Stimulated activated CD8-positive, alpha-beta memory T cell treated with anti-CD3 and anti-CD28 coated beads, Interleukin-12 subunit alpha, Interleukin-12 subunit beta, amount 100 ng/mL, for 24 hours (primary cell): ENCODE measurements at regions not wholly inside any gene's neighbourhood (a gene's known extent, or its start where the extent isn't known, plus 50 kb on each side); places are given as distances from the start of the nearest gene placed in this dataset.

Experiments
- DNase-seq: peaks from one replicate; pipeline ENCODE4 v3.0.0-alpha.2; 2020; ENCODE audit errors: extremely low read depth

DNA sequence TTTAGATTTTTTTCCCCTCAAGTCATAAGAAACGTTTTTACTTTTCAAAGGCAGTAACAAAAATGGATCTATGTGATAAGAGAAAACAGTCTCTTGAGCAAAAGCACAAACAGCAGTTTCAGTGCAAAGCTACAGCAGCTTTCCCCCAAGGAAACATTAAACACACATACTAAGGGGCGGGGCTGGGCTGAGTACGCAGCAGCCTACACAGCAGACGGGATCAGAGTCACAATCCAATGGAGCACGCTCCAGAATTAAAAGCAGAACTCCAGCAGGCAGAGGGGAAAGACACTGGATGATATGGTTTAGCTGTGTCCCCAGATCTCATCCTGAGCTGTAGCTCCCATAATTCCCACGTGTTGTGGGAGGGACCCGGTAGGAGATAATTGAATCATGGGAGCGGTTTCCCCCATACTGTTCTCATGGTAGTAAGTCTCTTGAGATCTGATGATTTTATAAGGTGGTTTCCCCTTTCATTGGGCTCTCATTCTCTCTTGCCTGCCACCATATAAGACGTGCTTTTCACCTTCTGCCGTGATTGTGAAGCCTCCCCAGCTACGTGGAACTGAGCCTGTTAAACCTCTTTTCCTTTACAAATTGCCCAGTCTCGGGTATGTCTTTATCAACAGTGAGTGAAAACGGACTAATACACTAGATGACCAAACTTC is 116.2 kb upstream of the SLCO3A1 start:
- DNase-seq = no peak

DNA sequence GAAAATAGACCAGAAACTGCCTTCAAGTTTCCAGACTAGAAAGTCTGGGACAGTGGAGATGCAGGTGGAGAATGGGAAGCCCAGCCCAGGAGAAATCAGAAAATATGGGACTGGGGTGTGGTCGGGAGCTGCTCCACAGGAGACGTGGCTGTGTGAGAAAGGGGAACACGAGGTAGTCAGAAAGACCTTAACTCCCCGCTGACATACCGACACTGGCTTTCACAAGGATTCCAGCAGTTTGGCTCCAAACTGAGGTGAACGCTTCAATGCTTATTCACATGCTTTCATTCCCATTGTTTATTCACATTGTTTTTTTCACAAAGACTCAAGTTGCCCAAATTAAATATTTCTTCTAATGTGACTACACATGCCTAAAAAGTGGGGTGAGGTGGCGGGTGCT is 111.5 kb upstream of the SLCO3A1 start:
- no peak for DNase-seq

DNA sequence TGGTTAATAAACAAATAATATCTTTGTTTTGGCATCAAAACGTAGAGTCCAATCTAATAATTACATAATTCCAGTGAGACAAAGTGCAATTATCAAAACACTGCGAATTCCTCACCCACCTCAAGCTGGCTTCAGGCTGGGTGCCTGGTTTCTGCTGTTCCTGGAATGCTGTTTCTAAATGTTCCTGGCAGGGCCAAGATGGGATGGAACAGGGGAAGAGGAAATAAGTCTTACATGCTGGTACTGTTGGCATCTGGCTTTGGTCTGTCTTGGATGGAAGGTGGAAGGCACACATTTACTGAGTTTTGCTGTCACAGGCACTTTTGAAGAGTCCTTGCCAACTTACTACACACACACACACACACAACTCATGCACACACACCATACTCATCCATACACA is 101.9 kb upstream of the SLCO3A1 start:
- DNase-seq = no peak

DNA sequence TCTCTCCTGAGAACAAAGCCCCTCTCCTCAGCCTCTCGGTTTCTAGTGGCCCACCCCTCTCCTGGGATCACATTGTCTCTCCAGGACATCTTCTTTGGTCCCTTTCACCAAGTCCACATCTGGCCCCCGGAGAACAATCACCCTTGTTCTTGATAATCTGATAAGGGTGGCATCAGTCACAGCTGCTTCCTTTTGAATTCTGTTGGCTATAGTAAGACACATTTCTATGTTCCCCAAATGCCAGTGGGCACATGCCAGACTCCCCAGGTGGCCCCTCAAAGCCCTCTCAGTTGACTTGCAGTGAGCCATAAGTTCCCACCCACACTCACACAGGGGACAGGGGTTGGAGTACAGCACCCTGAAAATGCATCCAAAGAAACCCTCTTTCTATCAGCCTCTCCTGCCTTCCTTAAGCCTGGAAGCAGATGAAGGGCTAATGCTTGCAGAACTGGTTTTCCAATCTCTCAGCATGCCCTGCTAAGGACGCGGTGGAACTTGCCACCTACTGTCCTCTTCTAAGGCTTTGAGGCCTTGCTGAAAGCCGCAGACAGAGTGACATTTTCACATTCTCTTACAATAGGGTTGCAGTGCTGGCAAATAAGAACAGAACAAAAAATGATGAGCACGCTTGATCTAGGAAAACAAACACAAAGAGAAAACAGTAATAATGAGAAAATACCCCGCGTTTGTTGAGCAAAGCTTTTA is 101.3 kb upstream of the SLCO3A1 start:
- DNase-seq = no peak

DNA sequence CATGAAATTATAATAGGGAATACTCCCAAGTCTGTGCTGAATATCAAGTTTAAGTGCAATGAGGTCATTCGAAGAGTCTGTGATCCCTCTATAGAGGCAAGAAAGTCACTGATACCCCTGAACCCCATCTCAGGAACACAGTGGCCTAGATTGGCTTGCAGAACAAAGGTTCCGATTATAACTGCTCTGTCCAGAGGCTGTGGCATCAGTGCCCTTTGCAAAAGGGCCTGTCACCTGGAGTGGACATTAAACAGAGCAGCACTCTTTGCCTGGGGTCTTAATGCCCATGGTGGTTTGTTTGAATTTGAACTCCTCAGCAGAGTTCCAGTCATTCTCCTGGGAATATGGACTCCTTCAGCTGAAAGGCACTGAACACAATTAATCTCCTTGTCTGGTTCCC is 93.9 kb upstream of the SLCO3A1 start:
- no peak for DNase-seq

DNA sequence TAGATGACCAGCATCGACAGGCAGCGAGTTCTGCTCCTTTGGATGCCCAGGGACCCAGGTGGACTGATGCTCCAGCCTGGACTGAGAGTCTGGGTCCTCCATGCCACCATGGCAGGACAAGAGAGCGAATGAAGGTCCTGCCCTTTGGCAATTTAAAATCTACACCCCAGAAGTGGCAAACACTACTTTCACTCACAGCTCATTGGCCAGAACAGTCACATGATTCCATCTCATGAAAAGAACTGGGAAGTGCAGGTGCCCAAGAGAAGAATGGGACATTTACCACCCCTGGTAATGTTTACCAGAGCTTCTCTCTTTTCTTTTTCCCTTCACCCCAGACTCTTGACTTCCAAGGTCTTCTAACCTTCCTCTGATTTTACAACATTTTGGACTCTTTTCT is 87.8 kb upstream of the SLCO3A1 start:
- DNase-seq = no peak

DNA sequence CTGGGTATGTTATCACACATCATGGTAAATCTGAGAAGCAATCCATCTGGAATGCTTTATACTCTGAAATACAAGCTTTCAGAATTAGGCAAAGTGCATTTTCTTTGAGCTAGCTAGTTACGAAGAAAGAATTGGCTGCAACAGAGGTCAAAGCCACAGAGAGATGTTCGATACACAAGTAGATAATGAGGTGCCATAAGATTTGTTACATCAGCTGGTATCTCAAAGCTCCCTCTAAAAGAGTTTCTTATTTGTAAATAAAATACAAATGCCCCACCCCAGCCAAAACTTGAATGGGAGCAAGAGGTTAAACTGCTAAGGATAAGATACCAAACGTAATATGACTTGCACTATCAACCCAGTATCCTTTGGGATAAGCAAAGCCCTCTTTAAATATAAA is 84.0 kb upstream of the SLCO3A1 start:
- DNase-seq = no peak

DNA sequence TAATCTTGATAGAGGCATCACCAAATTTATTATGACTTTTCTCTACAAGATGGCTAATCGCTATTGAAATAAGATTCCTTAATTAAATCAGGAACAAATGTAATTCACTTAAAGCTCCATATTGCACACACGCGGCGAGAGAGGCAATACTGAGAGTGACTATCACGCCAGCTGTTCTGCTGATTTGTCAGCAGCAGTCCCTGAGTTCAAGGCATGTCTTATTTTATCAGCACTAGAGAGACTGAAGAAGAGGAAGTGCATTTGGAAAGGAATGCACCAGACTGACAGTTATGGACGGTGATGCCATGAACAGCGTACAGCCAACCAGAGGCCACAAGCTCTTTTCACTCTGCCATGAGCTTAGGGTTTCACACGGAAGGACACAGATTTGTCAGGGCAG is 83.6 kb upstream of the SLCO3A1 start:
- no peak for DNase-seq

DNA sequence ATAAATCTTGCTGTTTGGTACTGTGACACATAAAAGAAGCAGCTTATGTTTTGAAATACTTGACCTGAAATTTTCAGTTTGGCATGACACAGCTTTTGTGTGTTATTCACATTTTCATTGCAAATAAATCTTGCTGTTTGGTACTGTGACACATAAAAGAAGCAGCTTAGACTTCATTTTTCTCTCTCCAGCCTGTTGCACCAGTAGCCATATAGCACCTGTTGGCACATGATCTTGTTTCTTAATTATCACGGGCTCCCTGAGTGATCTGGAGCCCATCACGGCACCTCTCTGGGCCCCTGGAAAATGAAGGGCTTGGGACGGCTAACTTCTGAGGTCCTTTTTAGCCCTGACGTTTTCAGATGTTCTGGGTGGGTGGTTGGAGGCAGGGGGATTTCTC is 77.4 kb upstream of the SLCO3A1 start:
- DNase-seq = no peak

DNA sequence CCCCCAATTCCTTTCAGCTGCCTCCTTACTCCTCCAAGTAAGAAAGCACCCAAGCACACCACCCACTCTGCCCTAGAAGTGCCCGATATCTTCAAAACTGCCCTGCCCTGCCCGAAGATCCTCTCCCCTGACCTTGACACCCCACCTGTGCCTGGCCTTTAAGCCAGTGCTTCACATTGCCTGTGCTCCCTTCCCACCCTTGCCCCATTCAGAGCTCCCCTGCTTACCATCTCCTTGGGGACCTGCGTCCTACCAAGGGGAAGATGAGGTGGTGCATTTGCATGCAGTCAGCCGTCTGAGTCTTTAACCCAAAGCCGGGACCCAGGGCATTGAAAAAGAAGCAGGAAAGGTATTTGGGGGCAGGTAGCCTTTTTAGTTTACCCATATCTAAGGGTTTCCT is 73.5 kb upstream of the SLCO3A1 start:
- no peak for DNase-seq

DNA sequence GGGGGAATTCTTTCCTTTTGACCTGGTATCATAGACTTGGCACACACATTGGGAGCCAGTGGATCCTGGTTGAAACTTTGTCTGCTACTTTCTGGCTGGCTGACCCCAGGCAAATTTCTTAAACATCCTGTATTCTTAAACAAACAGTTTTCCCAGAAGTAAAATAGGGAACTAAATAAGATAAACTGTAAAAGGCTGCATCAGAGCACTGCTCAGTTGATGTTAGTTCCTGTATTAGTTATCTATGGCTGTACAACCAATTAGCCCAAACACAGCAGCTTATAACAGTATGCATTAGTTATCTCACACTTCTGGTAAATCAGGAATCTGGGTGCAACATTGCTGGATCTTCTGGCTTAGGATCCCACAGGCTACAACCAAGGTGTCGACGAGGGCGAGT is 73.1 kb upstream of the SLCO3A1 start:
- DNase-seq = no peak

DNA sequence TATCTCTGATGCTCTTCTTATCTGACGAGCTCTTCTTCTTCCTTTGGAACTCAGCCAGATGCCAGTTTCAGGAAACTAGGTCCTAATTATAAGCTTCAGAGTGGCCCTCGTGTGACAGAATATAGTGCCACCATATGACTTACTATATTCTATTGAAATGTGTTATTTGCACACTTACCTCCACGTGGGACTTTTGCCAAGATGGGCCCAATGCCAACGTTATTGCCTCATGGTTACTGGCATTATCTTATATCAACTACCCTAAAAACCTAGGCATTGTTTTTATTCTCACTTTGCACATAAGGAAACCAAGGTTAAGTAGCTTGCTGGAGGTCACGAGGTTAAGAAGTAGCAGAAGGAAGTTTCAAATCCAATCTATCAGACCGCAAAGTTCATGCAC is 71.3 kb upstream of the SLCO3A1 start:
- no peak for DNase-seq

DNA sequence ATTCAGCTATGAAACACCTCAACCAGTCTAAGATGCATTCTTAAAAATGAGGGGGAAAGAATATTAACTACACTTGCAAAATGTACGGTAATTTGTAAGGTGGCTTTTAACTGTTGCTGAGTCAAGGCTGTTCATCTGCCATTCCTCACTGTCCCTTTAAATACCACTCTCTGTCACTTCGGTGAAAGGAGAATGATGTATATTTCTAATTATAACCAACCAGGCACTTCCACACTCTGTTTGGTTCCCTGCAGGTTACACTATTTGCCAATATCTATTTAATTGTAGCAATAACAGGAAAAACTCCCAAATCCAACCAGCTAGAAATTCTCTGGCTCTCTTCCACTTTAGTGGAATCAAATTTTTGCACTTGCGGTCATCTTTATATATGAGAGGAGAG is 70.5 kb upstream of the SLCO3A1 start:
- DNase-seq = no peak

DNA sequence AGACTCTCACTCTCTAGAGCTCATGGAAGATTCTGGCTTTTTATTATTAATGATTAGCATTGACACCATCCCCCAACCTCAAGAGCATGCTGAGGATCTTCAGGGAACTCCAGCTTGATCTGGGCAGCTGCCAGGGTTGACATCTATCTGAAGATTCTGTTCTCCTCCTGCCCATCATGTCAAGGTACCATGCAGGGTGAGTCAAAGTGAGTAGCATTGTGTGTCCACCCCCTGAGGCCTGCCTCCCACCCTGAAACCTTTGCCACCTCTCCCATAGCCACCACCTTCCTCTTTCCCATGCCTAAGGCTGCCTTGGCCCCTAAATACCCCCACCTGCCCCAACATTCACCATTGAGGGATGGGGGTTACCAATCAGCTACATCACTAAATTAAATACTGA is 70.1 kb upstream of the SLCO3A1 start:
- no peak for DNase-seq

DNA sequence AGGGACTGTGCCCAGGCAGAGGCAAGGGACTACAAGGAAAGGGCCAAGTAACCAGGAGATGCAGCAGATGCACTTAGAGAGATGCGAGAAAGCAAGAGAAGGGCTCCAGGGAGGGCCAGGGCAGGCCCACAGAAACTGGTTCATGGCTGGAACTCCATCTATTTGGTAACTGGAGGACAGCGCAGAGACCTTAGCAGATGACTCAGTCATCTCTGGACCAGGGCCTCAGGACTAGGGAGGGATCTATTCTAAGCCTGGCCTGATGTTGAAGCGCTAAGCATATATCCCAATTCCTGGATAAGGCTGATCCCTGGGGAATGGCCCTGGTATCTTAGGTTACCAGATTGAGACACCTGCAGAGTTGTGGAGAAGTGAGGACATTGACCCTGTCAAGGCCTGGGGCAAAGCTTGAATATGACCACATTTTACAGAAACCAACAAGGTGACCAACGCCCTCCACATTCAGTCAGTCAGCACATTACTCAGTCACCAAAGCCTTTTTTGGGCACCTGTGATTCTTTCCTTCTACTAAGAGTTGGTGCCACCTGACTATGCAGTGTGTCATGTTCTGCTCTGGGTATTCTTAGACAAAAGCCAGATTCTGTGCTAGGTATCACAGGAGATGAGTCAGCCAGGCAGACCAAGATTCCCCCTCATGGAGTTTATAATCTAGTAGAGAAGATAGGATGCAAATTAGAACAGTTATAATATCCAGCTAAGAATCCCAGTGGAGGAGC is 68.4 kb upstream of the SLCO3A1 start:
- no peak for DNase-seq

DNA sequence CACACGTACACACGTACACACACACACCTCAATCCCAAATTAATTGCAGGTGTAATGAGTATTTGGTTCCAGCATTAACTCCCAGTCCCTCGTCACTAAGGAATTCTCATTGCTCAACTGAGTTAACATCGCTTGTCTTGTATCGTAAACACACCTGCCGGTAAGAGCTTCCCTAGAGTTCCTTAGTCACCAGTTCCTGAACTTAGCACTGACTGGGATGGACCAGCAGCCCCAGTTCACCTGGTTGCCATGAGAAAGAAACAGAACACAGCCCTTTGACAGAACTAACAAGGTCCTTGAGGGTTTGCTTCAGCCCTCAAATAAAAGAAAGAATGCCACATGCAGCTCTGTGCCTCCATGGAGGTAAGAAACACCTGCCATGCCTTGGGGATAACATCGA is 66.3 kb upstream of the SLCO3A1 start:
- no peak for DNase-seq

DNA sequence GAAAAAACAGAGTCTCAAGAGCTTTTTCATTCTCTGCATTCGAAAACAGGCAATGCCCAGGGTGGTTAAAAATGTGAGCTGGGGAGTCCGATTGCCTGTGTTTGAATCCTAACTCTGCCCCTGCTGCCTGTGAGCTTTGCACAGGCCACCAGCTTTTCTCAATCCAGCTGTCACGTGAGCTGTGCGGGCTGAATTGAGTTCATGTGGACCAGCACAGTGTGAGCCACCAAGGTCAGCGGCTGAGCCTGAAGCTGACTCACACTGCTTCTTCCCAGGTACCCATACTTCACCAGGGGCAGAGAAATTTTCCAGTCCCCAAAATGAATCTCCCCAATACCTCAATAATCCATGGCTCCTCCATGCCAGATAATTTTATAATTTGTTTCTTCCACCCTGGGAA is 64.4 kb upstream of the SLCO3A1 start:
- DNase-seq = no peak

DNA sequence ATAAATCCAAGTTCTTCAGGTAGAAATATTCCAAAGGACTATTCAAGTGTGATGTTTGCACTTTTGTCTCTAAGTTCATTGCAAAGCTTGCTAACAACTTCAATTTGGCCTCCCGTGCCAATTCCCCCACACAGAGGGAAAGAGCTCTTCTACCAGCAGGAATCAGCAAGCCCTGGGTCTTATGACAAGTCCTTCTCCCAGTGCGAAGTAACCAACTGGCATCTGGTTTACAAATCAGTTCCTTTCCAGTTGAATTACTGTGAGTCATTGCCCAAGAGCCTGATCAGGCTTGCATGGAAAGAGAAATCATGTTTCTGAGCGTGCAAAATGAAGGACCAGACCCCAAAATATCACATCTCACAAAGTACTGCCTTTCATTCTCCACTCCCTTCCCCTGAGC is 62.7 kb upstream of the SLCO3A1 start:
- DNase-seq = no peak

DNA sequence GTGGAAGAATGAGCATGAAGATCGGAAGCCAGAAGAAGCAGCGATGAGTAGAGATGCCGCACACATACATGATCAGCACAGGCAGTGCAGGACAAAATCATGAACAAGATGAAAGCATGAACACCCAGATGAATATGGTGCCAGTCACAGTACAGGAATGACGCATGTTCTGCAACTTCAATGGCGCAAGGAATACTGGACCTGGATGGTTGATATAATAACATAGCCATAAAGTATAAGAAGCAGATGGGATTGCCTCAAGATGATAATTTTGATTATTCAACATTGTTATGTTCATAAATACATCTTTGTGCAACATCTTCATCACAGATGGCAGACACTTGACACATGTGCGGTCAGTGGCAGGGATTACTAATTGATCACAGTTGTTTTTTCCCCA is 59.7 kb upstream of the SLCO3A1 start:
- DNase-seq = no peak

DNA sequence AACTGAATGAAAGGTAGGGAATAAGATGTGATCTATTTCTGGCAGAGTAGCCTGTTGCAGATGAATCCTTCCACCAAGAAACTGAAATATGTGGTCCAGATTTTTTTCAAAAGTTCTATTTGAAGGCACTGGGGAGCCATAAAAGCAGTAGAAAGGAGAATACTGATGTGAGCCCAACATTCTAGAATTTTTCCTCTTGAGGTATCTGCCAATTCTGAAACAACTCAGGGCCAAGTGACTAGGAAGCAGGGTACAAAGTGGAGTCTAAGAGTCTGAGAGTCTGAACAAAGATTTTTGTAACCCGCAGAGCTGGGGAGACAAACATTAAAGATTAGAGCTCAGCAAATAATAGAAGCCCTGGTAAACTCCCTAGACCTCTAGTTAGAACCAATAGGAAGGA is 58.3 kb upstream of the SLCO3A1 start:
- no peak for DNase-seq

DNA sequence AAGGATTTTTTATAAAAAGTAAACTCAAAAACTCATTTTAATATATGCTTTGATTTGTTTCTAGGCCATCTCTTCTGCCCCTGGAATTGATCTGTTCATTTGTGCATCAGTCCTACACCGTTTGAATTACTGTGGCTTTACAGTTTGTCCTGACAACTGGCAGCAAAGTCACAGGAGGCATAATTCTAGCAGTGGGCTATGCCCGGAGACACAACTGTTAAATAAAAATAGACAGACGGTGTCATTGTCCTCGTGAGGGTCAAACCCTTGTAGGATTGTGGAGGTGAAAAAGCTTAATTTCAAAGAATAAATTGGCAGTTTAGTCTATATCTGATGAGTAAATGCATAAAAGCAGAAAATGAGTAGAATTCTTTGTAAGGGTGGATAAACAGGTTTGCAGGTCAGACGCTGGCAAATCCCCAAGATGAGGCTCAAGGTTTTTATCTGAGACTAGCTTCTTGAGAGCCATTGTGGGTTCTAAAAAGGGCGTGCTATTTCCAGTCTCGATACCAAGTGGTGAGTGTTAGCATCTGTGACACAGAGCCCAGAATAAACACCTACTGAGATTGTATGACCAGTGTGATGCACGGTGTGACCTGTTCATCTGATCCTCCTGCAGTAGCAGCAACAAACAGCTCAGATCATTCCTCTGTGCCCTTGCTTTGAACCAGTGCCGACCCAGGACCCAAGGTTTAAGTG is 51.5 kb upstream of the SLCO3A1 start:
- DNase-seq = no peak

DNA sequence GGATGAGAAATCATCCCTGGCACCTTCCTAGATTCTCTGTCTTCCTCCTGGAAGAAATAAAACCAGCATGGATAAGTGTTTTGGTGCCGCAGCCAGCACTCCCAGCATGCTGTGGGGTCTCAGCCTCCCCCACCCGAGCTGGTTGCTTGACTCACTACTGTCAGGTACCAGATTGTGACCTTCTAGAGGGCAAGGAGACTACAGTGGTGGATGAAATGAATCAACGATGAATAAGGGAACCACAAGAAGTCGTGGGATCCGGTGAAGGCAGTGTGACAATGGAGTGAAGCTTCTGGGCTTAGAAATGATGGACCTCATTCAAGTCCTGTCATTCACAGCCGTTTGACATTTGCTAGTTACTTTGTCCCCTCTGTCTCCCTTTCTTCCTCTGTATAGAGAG is 50.2 kb upstream of the SLCO3A1 start:
- DNase-seq = no peak
